Mesenchymal stem cell (in vitro differentiated cells and primary cell): ENCODE measurements at regions not wholly inside any gene's neighbourhood (a gene's known extent, or its start where the extent isn't known, plus 50 kb on each side); places are given as distances from the start of the nearest gene placed in this dataset.
A peak's percentile ranks its signal among the peaks of the same experiment; 100 is the strongest.

Experiments
- DNase-seq: peaks from one replicate; pipeline ENCODE4 v3.0.0-alpha.2; 2013
- H2AFZ ChIP-seq: one replicate; pipeline ENCODE4 v1.6.1; 2013; ENCODE audit warnings: low read depth, mild to moderate bottlenecking, control low read depth, inconsistent platforms, low read length, moderate library complexity
- H2AK5ac ChIP-seq: 2 replicates; pipeline ENCODE4 v1.6.1; 2013; ENCODE audit warnings: low read length, moderate library complexity, mild to moderate bottlenecking, inconsistent platforms; ENCODE audit not compliant: severe bottlenecking
- H2BK120ac ChIP-seq: one replicate; pipeline ENCODE4 v1.6.1; 2013; ENCODE audit warnings: low read depth, mild to moderate bottlenecking, inconsistent platforms, low read length, moderate library complexity
- H2BK12ac ChIP-seq, 2 experiments: one replicate each; pipeline ENCODE4 v1.6.1; 2013; ENCODE audit warnings: inconsistent platforms in 2 of 2, low read length in 2 of 2, mild to moderate bottlenecking in 2 of 2, moderate library complexity in 2 of 2, control low read depth in 1 of 2
- H2BK15ac ChIP-seq: one replicate; pipeline ENCODE4 v1.6.1; 2013; ENCODE audit warnings: mild to moderate bottlenecking, low read depth, inconsistent platforms; ENCODE audit not compliant: poor library complexity, severe bottlenecking
- H2BK5ac ChIP-seq: 2 replicates; pipeline ENCODE4 v1.6.1; 2013; ENCODE audit warnings: low read depth, mild to moderate bottlenecking, low read length, control low read depth, inconsistent platforms; ENCODE audit not compliant: poor library complexity, severe bottlenecking
- H3K14ac ChIP-seq, 2 experiments: one replicate each; pipeline ENCODE4 v1.6.1; 2013; ENCODE audit warnings: inconsistent platforms in 2 of 2, low read length in 2 of 2, control low read depth in 1 of 2, mild to moderate bottlenecking in 1 of 2, moderate library complexity in 1 of 2
- H3K18ac ChIP-seq, 2 experiments: one replicate each; pipeline ENCODE4 v1.6.1; 2013; ENCODE audit warnings: inconsistent platforms in 2 of 2, low read length in 2 of 2, control low read depth in 1 of 2, low read depth in 1 of 2, mild to moderate bottlenecking in 1 of 2
- H3K23ac ChIP-seq, 2 experiments: one replicate each; pipeline ENCODE4 v1.6.1; 2013; ENCODE audit warnings: inconsistent platforms in 2 of 2, low read length in 2 of 2, mild to moderate bottlenecking in 2 of 2, moderate library complexity in 2 of 2, control low read depth in 1 of 2
- H3K27ac ChIP-seq: 2 replicates; pipeline ENCODE4 v1.5.1; 2013; ENCODE audit warnings: mild to moderate bottlenecking, moderate library complexity, low read length, control low read depth, inconsistent platforms; ENCODE audit not compliant: poor library complexity, severe bottlenecking
- H3K27me3 ChIP-seq, 2 experiments: 2 replicates each; pipeline versions ENCODE4 v1.6.1 to v1.7.0; 2013; ENCODE audit warnings: low read length in 2 of 2, mild to moderate bottlenecking in 2 of 2, moderate library complexity in 2 of 2, control low read depth in 1 of 2, inconsistent platforms in 1 of 2; ENCODE audit not compliant: control insufficient read depth in 1 of 2, insufficient read depth in 1 of 2
- H3K36me3 ChIP-seq, 2 experiments: 2 replicates each; pipeline versions ENCODE4 v1.6.1 to v1.7.0; 2013; ENCODE audit warnings: low read length in 2 of 2, control low read depth in 1 of 2, inconsistent platforms in 1 of 2, low read depth in 1 of 2, mild to moderate bottlenecking in 1 of 2; ENCODE audit not compliant: insufficient read depth in 2 of 2, control insufficient read depth in 1 of 2
- H3K4ac ChIP-seq, 2 experiments: one replicate each; pipeline ENCODE4 v1.6.1; 2013; ENCODE audit warnings: inconsistent platforms in 2 of 2, low read length in 2 of 2, mild to moderate bottlenecking in 2 of 2, moderate library complexity in 2 of 2, control low read depth in 1 of 2, low read depth in 1 of 2
- H3K4me1 ChIP-seq: 2 replicates; pipeline ENCODE4 v1.6.1; 2013; ENCODE audit warnings: low read depth, low read length, control low read depth; ENCODE audit not compliant: control insufficient read depth, insufficient read depth
- H3K4me2 ChIP-seq: 2 replicates; pipeline ENCODE4 v1.6.1; 2013; ENCODE audit warnings: low read length, mild to moderate bottlenecking, inconsistent platforms; ENCODE audit not compliant: poor library complexity, severe bottlenecking
- H3K4me3 ChIP-seq, 2 experiments: 2 replicates each; pipeline versions ENCODE4 v1.5.1 to v1.7.0; 2013; ENCODE audit warnings: low read length in 2 of 2, mild to moderate bottlenecking in 2 of 2, control low read depth in 1 of 2, low read depth in 1 of 2; ENCODE audit not compliant: insufficient read depth in 1 of 2
- H3K79me1 ChIP-seq: replicated peaks from 2 replicates; pipeline ENCODE4 v1.6.1; 2013; ENCODE audit warnings: mild to moderate bottlenecking, control low read depth, low read length, inconsistent platforms; ENCODE audit not compliant: poor library complexity, severe bottlenecking
- H3K9ac ChIP-seq: 2 replicates; pipeline ENCODE4 v1.7.0; 2013; ENCODE audit warnings: mild to moderate bottlenecking, low read length, moderate library complexity
- H3K9me3 ChIP-seq: 2 replicates; pipeline ENCODE4 v1.7.0; 2013; ENCODE audit warnings: mild to moderate bottlenecking, low read length; ENCODE audit not compliant: control insufficient read depth
- H4K8ac ChIP-seq: one replicate; pipeline ENCODE4 v1.6.1; 2013; ENCODE audit warnings: inconsistent platforms, mild to moderate bottlenecking, low read length, moderate library complexity
- H4K91ac ChIP-seq: one replicate; pipeline ENCODE4 v1.6.1; 2013; ENCODE audit warnings: mild to moderate bottlenecking, low read length, inconsistent platforms
- WGBS: methylation state at CpG from one replicate; pipeline ENCODE4 v1.1.7; 2013; ENCODE audit warnings: mixed read lengths; 5-methylcytosine and 5-hydroxymethylcytosine counted together

DNA sequence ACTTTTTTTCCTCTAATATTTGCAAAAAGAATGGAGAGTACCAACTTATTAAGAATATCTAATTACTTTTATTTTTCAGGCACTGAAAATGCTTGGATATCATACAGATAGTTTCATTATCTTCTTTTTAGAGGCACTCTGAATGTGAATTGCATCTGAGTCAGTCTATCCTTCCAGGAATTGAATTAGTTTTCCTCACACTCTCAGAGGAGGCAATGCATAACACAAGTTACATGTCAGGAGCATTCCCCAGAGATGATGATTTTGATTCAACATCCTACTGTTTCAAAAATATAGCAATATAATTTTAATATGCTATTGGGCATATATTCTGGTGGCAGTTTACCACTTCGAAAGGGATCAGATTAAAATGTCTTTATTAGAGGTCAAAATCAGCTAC, 1315.4 kb downstream of the PCDH9 start:
- no peak overlapping the region for H3K27ac ChIP-seq
- no peak overlapping the region for H2AFZ ChIP-seq
- no peaks in the 10 kb centered on the region for H3K36me3 ChIP-seq
- H3K4me2 ChIP-seq = no peak overlapping the region
- no peak overlapping the region for H2BK5ac ChIP-seq
- H3K27me3 ChIP-seq = no peaks in the 10 kb centered on the region
- peak overlapping the region; percentile 50 for H3K9ac ChIP-seq
- H2BK12ac ChIP-seq = no peak overlapping the region
- no peak overlapping the region for H3K4ac ChIP-seq
- H2BK120ac ChIP-seq = no peak overlapping the region
- H3K79me1 ChIP-seq = no peaks in the 10 kb centered on the region
- peaks cover 1% of the 10 kb centered on the region for H3K4me1 ChIP-seq
- no CpG with 5 or more reads among the region's 1 CpG for WGBS
- no peaks in the 10 kb centered on the region for H3K9me3 ChIP-seq
- no peak overlapping the region for H3K4me3 ChIP-seq
- H2BK15ac ChIP-seq = no peak overlapping the region
- H4K91ac ChIP-seq = no peak overlapping the region
- no peak overlapping the region for H3K23ac ChIP-seq
- no peak overlapping the region for H3K14ac ChIP-seq
- no peak overlapping the region for H4K8ac ChIP-seq
- no peak overlapping the region for H3K18ac ChIP-seq
- no peak for DNase-seq
- H2AK5ac ChIP-seq = no peak overlapping the region

DNA sequence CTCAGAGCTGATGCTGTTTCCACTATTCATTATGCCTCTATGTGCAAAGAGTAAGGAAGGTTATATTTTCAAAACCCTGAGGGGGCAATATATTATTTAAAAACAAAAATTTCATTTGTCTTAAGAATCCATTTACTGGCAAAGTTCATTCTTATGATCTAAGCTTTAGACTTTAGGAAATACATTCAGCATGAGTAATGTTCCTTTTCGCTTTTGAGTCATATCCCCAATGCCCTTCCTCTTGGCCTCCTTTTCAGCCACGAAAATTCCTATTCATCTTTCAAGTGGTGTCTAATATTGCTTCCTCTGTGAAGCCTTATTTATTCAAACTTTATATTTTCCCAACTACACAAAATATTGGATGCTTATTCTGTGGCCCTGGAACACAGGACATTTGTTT, 1317.0 kb downstream of the PCDH9 start:
- Histone ChIP-seq H3K27ac (peak overlapping the region; percentile 89), H4K8ac (no peak overlapping the region), H2BK5ac (no peak overlapping the region), H3K4me1 (peaks cover 1% of the 10 kb centered on the region), H2BK120ac (no peak overlapping the region), H2AK5ac (no peak overlapping the region), H3K4ac (no peak overlapping the region), H3K4me3 (peak overlapping the region in 1 of 2 experiments; percentile 2), H4K91ac (no peak overlapping the region), H3K9me3 (no peaks in the 10 kb centered on the region), H2BK12ac (no peak overlapping the region), H3K27me3 (no peaks in the 10 kb centered on the region), H3K23ac (no peak overlapping the region), H3K9ac (peak overlapping the region; percentile 33), H3K18ac (no peak overlapping the region), H2AFZ (no peak overlapping the region), H3K36me3 (no peaks in the 10 kb centered on the region), H3K14ac (no peak overlapping the region), H3K79me1 (no peaks in the 10 kb centered on the region), H3K4me2 (no peak overlapping the region), H2BK15ac (no peak overlapping the region)
- WGBS = 0% methylated on average over 2 of the region's 2 CpGs
- peak; percentile 67 for DNase-seq

DNA sequence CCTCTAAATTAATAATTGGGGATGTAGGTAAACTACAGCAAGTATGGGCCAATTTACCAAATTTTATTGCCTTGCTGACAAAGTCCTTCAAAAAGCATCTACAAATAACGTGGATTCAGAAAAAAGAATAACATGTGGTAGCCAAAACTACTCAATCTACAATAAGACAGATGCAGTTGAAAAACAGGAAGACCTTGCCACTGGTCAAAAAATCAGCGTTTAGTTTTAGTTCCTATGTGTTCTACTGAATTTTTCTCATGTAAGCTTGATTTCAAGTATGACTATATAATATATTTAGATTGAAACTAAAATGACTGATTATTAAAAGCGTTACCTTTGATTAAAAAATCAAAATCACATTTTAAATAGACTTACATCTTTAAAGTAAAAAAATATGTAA, 1317.6 kb downstream of the PCDH9 start:
- Histone ChIP-seq H3K36me3 (no peaks in the 10 kb centered on the region), H3K4me3 (peak overlapping the region in 1 of 2 experiments; percentile 2), H4K91ac (no peak overlapping the region), H3K23ac (no peak overlapping the region), H2AK5ac (no peak overlapping the region), H3K27me3 (no peaks in the 10 kb centered on the region), H3K4me1 (peaks cover 3% of the 10 kb centered on the region), H3K9me3 (no peaks in the 10 kb centered on the region), H2BK120ac (no peak overlapping the region), H3K14ac (no peak overlapping the region), H4K8ac (no peak overlapping the region), H2BK15ac (no peak overlapping the region), H2BK12ac (no peak overlapping the region), H3K4ac (no peak overlapping the region), H3K4me2 (no peak overlapping the region), H2AFZ (no peak overlapping the region), H3K18ac (no peak overlapping the region), H2BK5ac (no peak overlapping the region), H3K27ac (peak overlapping the region; percentile 83), H3K79me1 (no peaks in the 10 kb centered on the region), H3K9ac (peak overlapping the region; percentile 6)
- no CpG with 5 or more reads among the region's 3 CpGs for WGBS
- DNase-seq = no peak

DNA sequence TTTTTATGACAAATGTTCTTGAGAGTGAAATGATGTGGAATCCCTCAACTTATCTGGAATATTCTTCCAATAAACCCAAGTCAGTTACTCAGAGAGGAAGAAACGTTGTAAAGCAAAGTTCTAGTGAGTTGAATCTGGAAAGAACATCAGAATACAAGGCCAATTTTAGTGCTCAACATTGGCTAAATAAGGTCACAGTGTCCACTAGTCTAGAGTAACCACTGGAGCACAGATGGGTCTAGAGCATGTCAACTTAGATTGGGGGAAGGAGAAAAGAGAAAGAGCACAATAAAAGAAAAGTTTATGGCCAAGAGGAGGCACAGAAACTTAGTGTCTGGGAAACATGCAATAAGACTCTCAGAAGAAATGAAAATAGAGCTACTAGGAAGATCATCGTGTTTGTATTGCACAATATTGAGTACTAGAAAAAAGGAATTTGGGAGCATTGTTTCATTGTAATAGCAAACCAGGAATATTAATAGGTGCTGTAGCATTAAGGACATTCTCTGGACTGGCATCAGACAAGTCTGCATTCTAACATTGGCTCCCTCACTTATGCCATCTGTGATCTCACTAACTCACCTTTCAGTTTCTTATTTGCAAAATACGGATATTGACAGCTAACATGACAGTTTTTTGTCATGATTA, 1318.5 kb downstream of the PCDH9 start:
- Histone ChIP-seq H2BK120ac (no peak overlapping the region), H3K4me1 (peaks cover 3% of the 10 kb centered on the region), H3K4me2 (no peak overlapping the region), H4K91ac (no peak overlapping the region), H3K18ac (peak overlapping the region in 1 of 2 experiments; percentile 45), H3K4me3 (no peak overlapping the region), H3K36me3 (no peaks in the 10 kb centered on the region), H3K27me3 (no peaks in the 10 kb centered on the region), H3K27ac (no peak overlapping the region), H2AFZ (no peak overlapping the region), H3K4ac (no peak overlapping the region), H3K14ac (no peak overlapping the region), H3K9me3 (no peaks in the 10 kb centered on the region), H3K23ac (no peak overlapping the region), H2BK15ac (no peak overlapping the region), H3K9ac (no peak overlapping the region), H3K79me1 (no peaks in the 10 kb centered on the region), H4K8ac (no peak overlapping the region), H2AK5ac (no peak overlapping the region), H2BK12ac (no peak overlapping the region), H2BK5ac (no peak overlapping the region)
- DNase-seq = no peak
- WGBS = 75% methylated on average over 1 of the region's 3 CpGs
